Endothelial cell of hepatic sinusoid (primary cell): ENCODE measurements at regions not wholly inside any gene's neighbourhood (a gene's known extent, or its start where the extent isn't known, plus 50 kb on each side); places are given as distances from the start of the nearest gene placed in this dataset.
"Not testable (repeated sequence)": the region's sequence is repeated elsewhere in the genome, so short reads cannot be mapped to it uniquely, and the experiment has no call there.

ENCODE experiments used
- in situ Hi-C: cut with HindIII; loops from 2 replicates; pipeline ENCODE4 v1.10.0; 2017; ENCODE audit warnings: low sequenced_read_pairs

GRCh38 chr10:53357587-53357986, 585.0 kb upstream of the MBL2 start:
- in situ Hi-C loops: no loop called here

- in situ Hi-C loops: no loop called here
Observed at GRCh38 chr10:53356616-53357349, 584.2 kb upstream of the MBL2 start.

- in situ Hi-C loops: not testable (repeated sequence)
Observed at GRCh38 chr10:53342531-53342930, 569.9 kb upstream of the MBL2 start.

GRCh38 chr10:53338199-53338598, 565.6 kb upstream of the MBL2 start:
- in situ Hi-C loops: not testable (repeated sequence)

GRCh38 chr10:53335803-53336422, 563.3 kb upstream of the MBL2 start:
- in situ Hi-C loops: not testable (repeated sequence)

GRCh38 chr10:53331460-53331859, 558.9 kb upstream of the MBL2 start:
- in situ Hi-C loops: no loop called here

GRCh38 chr10:53326401-53327305, 554.1 kb upstream of the MBL2 start:
- in situ Hi-C loops: not testable (repeated sequence)

GRCh38 chr10:53325066-53325465, 552.5 kb upstream of the MBL2 start:
- in situ Hi-C loops: no loop called here

GRCh38 chr10:53315709-53316108, 543.1 kb upstream of the MBL2 start:
- in situ Hi-C loops: no loop called here

GRCh38 chr10:53314876-53315275, 542.3 kb upstream of the MBL2 start:
- in situ Hi-C loops: no loop called here

GRCh38 chr10:53298443-53298842, 525.9 kb upstream of the MBL2 start:
- in situ Hi-C loops: no loop called here

- in situ Hi-C loops: no loop called here
Observed at GRCh38 chr10:53284615-53285182, 512.1 kb upstream of the MBL2 start.

GRCh38 chr10:53276797-53277196, 504.2 kb upstream of the MBL2 start:
- in situ Hi-C loops: no loop called here

GRCh38 chr10:53269482-53269881, 496.9 kb upstream of the MBL2 start:
- in situ Hi-C loops: no loop called here

GRCh38 chr10:53260213-53260612, 487.6 kb upstream of the MBL2 start:
- in situ Hi-C loops: no loop called here

- in situ Hi-C loops: no loop called here
Observed at GRCh38 chr10:53256623-53257022, 484.0 kb upstream of the MBL2 start.

- in situ Hi-C loops: no loop called here
Observed at GRCh38 chr10:53255661-53256205, 483.1 kb upstream of the MBL2 start.

GRCh38 chr10:53253221-53253620, 480.6 kb upstream of the MBL2 start:
- in situ Hi-C loops: no loop called here

- in situ Hi-C loops: no loop called here
Observed at GRCh38 chr10:53239873-53240272, 467.3 kb upstream of the MBL2 start.

GRCh38 chr10:53236941-53237340, 464.4 kb upstream of the MBL2 start:
- in situ Hi-C loops: no loop called here

GRCh38 chr10:53233749-53234148, 461.2 kb upstream of the MBL2 start:
- in situ Hi-C loops: no loop called here
